ENCODE measurements at regions not wholly inside any gene's neighbourhood (a gene's known extent, or its start where the extent isn't known, plus 50 kb on each side); places are given as distances from the start of the nearest gene placed in this dataset.

GRCh38 chr6:16922282-16922681 lies 161.0 kb upstream of the ATXN1 start:
- H3K4me1 Mint-ChIP-seq (ENCODE audit: low read depth) = no peaks in the 10 kb centered on the region
- H3K4me3 Mint-ChIP-seq (ENCODE audit: unreplicated experiment) = no peak overlapping the region
- no peaks in the 10 kb centered on the region for H3K36me3 Mint-ChIP-seq (ENCODE audit: low read depth)
- no peak for TF ChIP-seq CTCF (IDR thresholded peaks at IDR 0.05)
- no peak for DNase-seq (ENCODE audit: low spot score)
- H3K27ac Mint-ChIP-seq (ENCODE audit: unreplicated experiment) = no peak overlapping the region
- H3K27me3 Mint-ChIP-seq (ENCODE audit: low read depth) = no peaks in the 10 kb centered on the region
- H3K9me3 Mint-ChIP-seq (ENCODE audit: low read depth) = no peaks in the 10 kb centered on the region

- Mint-ChIP-seq H3K27ac (ENCODE audit: unreplicated experiment) (no peak overlapping the region), H3K9me3 (ENCODE audit: low read depth) (no peaks in the 10 kb centered on the region), H3K4me1 (ENCODE audit: low read depth) (no peaks in the 10 kb centered on the region), H3K4me3 (ENCODE audit: unreplicated experiment) (no peak overlapping the region), H3K36me3 (ENCODE audit: low read depth) (no peaks in the 10 kb centered on the region), H3K27me3 (ENCODE audit: low read depth) (no peaks in the 10 kb centered on the region)
- DNase-seq (ENCODE audit: low spot score) = no peak
- TF ChIP-seq CTCF (IDR thresholded peaks at IDR 0.05) = no peak
Observed at GRCh38 chr6:16921399-16922110, 160.3 kb upstream of the ATXN1 start.

GRCh38 chr6:16918586-16918985 lies 157.3 kb upstream of the ATXN1 start:
- Mint-ChIP-seq H3K27ac (ENCODE audit: unreplicated experiment) (no peak overlapping the region), H3K4me1 (ENCODE audit: low read depth) (no peaks in the 10 kb centered on the region), H3K9me3 (ENCODE audit: low read depth) (peaks cover 7% of the 10 kb centered on the region), H3K4me3 (ENCODE audit: unreplicated experiment) (no peak overlapping the region), H3K27me3 (ENCODE audit: low read depth) (no peaks in the 10 kb centered on the region), H3K36me3 (ENCODE audit: low read depth) (peaks cover under 1% of the 10 kb centered on the region)
- TF ChIP-seq CTCF (IDR thresholded peaks at IDR 0.05) = no peak
- DNase-seq (ENCODE audit: low spot score) = no peak

- TF ChIP-seq CTCF (IDR thresholded peaks at IDR 0.05) = no peak
- Mint-ChIP-seq H3K4me1 (ENCODE audit: low read depth) (no peaks in the 10 kb centered on the region), H3K27ac (ENCODE audit: unreplicated experiment) (no peak overlapping the region), H3K27me3 (ENCODE audit: low read depth) (no peaks in the 10 kb centered on the region), H3K9me3 (ENCODE audit: low read depth) (peaks cover 21% of the 10 kb centered on the region), H3K36me3 (ENCODE audit: low read depth) (peaks cover 5% of the 10 kb centered on the region), H3K4me3 (ENCODE audit: unreplicated experiment) (no peak overlapping the region)
- no peak for DNase-seq (ENCODE audit: low spot score)
Observed at GRCh38 chr6:16914184-16914583, 152.9 kb upstream of the ATXN1 start.

- H3K4me1 Mint-ChIP-seq (ENCODE audit: low read depth) = no peaks in the 10 kb centered on the region
- no peak for TF ChIP-seq CTCF (IDR thresholded peaks at IDR 0.05)
- peaks cover 21% of the 10 kb centered on the region for H3K9me3 Mint-ChIP-seq (ENCODE audit: low read depth)
- no peak overlapping the region for H3K4me3 Mint-ChIP-seq (ENCODE audit: unreplicated experiment)
- H3K27ac Mint-ChIP-seq (ENCODE audit: unreplicated experiment) = no peak overlapping the region
- DNase-seq (ENCODE audit: low spot score) = no peak
- H3K36me3 Mint-ChIP-seq (ENCODE audit: low read depth) = peaks cover 5% of the 10 kb centered on the region
- no peaks in the 10 kb centered on the region for H3K27me3 Mint-ChIP-seq (ENCODE audit: low read depth)
Observed at GRCh38 chr6:16912756-16913155, 151.5 kb upstream of the ATXN1 start.

Measured in chondrocyte (in vitro differentiated cells).